ENCODE measurements at regions not wholly inside any gene's neighbourhood (a gene's known extent, or its start where the extent isn't known, plus 50 kb on each side); places are given as distances from the start of the nearest gene placed in this dataset.

DNA sequence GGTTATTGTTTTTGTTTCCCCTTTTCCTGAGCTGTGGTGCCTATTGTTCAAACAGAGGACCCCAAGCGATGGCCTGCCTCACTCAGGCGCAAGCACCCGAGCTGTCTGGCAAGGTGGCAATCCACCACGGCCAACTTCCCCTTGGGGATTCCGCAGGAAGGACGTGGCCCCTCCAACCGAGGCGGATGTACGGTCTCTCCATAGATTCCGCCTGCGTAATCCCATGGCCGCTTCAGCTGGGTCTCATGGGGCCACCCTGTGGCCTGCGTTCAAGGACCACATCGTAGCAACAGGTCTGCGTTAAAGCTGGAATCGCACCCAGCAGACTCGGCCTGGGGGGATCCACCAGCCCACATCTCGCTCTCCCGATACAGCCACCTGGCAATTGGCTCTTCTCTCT is 79.9 kb downstream of the CEBPB start:
- no peak for ATAC-seq

DNA sequence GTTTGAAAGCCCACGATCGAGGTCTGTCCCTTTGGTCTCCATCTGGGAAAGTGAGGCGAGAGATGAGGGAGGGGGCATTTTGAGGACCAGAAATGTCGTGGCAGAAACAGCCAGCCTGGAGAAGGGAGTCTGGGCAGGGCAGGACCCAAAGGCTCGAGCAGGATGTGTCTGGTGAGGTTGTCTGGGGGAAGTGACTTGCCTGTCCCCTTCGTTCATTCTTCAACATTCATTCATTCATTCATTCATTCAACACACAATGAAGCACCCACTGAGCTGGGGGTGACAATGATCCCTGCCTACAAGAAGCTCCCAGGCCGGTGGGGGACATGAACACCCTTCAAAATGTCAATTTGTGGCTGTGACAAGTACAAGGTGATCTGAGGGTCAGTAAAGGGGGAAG is 80.5 kb downstream of the CEBPB start:
- TF ChIP-seq TOX (CRISPR knock-in tag; IDR thresholded peaks at IDR 0.05; ENCODE audit: borderline replicate concordance) (no peak), TCF4 (CRISPR knock-in tag; IDR thresholded peaks at IDR 0.05; ENCODE audit: borderline replicate concordance) (no peak), ZFP3 (CRISPR knock-in tag; IDR thresholded peaks at IDR 0.05) (no peak), ZNF565 (CRISPR knock-in tag; conservative IDR thresholded peaks at IDR 0.05; ENCODE audit: low read depth) (no peak), BACH2 (CRISPR knock-in tag; IDR thresholded peaks at IDR 0.05; ENCODE audit: borderline replicate concordance) (no peak), ZFP30 (CRISPR knock-in tag; IDR thresholded peaks at IDR 0.05) (no peak), RARB (CRISPR knock-in tag; IDR thresholded peaks at IDR 0.05) (no peak), SNAI2 (CRISPR knock-in tag; IDR thresholded peaks at IDR 0.05) (no peak), ZNF8 (CRISPR knock-in tag; IDR thresholded peaks at IDR 0.05) (no peak)
- TF ChIP-seq, protein P1, sequence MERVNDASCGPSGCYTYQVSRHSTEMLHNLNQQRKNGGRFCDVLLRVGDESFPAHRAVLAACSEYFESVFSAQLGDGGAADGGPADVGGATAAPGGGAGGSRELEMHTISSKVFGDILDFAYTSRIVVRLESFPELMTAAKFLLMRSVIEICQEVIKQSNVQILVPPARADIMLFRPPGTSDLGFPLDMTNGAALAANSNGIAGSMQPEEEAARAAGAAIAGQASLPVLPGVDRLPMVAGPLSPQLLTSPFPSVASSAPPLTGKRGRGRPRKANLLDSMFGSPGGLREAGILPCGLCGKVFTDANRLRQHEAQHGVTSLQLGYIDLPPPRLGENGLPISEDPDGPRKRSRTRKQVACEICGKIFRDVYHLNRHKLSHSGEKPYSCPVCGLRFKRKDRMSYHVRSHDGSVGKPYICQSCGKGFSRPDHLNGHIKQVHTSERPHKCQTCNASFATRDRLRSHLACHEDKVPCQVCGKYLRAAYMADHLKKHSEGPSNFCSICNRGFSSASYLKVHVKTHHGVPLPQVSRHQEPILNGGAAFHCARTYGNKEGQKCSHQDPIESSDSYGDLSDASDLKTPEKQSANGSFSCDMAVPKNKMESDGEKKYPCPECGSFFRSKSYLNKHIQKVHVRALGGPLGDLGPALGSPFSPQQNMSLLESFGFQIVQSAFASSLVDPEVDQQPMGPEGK (CRISPR knock-in tag; IDR thresholded peaks at IDR 0.05; ENCODE audit: borderline replicate concordance) = no peak
- TF ChIP-seq, protein P2, sequence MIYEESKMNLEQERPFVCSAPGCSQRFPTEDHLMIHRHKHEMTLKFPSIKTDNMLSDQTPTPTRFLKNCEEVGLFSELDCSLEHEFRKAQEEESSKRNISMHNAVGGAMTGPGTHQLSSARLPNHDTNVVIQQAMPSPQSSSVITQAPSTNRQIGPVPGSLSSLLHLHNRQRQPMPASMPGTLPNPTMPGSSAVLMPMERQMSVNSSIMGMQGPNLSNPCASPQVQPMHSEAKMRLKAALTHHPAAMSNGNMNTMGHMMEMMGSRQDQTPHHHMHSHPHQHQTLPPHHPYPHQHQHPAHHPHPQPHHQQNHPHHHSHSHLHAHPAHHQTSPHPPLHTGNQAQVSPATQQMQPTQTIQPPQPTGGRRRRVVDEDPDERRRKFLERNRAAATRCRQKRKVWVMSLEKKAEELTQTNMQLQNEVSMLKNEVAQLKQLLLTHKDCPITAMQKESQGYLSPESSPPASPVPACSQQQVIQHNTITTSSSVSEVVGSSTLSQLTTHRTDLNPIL (CRISPR knock-in tag; IDR thresholded peaks at IDR 0.05; ENCODE audit: low read depth) = no peak
- ATAC-seq = no peak

More for the DNA sequence above, 79.9 kb downstream of the CEBPB start:
- TF ChIP-seq, protein P1 (CRISPR knock-in tag; IDR thresholded peaks at IDR 0.05; ENCODE audit: borderline replicate concordance) = no peak

DNA sequence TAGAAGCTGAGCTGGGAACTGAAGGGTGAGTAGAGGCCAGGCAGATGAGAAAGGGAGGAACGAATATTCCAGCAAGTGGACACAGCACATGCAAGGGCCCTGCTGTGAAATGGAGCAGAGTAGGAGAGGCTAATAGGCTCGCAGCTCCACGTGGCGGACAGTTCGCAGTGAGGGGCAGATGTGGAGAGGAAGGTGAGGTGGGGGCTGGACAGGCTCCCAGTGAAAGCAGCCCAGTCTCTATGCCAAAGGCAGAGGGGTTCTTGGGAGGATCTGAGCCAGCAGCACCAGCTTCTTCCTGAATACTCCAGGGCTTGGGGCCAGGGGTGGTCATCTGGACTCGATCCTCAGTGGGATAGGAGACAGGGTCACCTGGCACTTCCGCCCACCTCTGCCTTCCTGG is 81.0 kb downstream of the CEBPB start:
- ATAC-seq = no peak
- TF ChIP-seq, protein P2 (CRISPR knock-in tag; IDR thresholded peaks at IDR 0.05; ENCODE audit: low read depth) = no peak
- TF ChIP-seq, protein P3, sequence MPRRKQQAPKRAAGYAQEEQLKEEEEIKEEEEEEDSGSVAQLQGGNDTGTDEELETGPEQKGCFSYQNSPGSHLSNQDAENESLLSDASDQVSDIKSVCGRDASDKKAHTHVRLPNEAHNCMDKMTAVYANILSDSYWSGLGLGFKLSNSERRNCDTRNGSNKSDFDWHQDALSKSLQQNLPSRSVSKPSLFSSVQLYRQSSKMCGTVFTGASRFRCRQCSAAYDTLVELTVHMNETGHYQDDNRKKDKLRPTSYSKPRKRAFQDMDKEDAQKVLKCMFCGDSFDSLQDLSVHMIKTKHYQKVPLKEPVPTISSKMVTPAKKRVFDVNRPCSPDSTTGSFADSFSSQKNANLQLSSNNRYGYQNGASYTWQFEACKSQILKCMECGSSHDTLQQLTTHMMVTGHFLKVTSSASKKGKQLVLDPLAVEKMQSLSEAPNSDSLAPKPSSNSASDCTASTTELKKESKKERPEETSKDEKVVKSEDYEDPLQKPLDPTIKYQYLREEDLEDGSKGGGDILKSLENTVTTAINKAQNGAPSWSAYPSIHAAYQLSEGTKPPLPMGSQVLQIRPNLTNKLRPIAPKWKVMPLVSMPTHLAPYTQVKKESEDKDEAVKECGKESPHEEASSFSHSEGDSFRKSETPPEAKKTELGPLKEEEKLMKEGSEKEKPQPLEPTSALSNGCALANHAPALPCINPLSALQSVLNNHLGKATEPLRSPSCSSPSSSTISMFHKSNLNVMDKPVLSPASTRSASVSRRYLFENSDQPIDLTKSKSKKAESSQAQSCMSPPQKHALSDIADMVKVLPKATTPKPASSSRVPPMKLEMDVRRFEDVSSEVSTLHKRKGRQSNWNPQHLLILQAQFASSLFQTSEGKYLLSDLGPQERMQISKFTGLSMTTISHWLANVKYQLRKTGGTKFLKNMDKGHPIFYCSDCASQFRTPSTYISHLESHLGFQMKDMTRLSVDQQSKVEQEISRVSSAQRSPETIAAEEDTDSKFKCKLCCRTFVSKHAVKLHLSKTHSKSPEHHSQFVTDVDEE (CRISPR knock-in tag; IDR thresholded peaks at IDR 0.05) = no peak
- no peak for TF ChIP-seq CSDC2 (CRISPR knock-in tag; IDR thresholded peaks at IDR 0.05)
- TF ChIP-seq ESRRG (CRISPR knock-in tag; IDR thresholded peaks at IDR 0.05) = no peak
- no peak for TF ChIP-seq ZNF70 (CRISPR knock-in tag; IDR thresholded peaks at IDR 0.05)
- TF ChIP-seq, protein P4, sequence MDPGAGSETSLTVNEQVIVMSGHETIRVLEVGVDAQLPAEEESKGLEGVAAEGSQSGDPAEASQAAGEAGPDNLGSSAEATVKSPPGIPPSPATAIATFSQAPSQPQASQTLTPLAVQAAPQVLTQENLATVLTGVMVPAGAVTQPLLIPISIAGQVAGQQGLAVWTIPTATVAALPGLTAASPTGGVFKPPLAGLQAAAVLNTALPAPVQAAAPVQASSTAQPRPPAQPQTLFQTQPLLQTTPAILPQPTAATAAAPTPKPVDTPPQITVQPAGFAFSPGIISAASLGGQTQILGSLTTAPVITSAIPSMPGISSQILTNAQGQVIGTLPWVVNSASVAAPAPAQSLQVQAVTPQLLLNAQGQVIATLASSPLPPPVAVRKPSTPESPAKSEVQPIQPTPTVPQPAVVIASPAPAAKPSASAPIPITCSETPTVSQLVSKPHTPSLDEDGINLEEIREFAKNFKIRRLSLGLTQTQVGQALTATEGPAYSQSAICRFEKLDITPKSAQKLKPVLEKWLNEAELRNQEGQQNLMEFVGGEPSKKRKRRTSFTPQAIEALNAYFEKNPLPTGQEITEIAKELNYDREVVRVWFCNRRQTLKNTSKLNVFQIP (CRISPR knock-in tag; IDR thresholded peaks at IDR 0.05; ENCODE audit: borderline replicate concordance, low read depth) = no peak
- no peak for TF ChIP-seq BACH2 (CRISPR knock-in tag; IDR thresholded peaks at IDR 0.05; ENCODE audit: borderline replicate concordance)
- TF ChIP-seq, protein P1 (CRISPR knock-in tag; IDR thresholded peaks at IDR 0.05; ENCODE audit: borderline replicate concordance) = no peak
- no peak for TF ChIP-seq TCF4 (CRISPR knock-in tag; IDR thresholded peaks at IDR 0.05; ENCODE audit: borderline replicate concordance)
- TF ChIP-seq ZFP30 (CRISPR knock-in tag; IDR thresholded peaks at IDR 0.05) = no peak
- TF ChIP-seq ARNTL (CRISPR knock-in tag; IDR thresholded peaks at IDR 0.05; ENCODE audit: borderline replicate concordance, low read depth) = no peak
- no peak for TF ChIP-seq PPARA (CRISPR knock-in tag; IDR thresholded peaks at IDR 0.05; ENCODE audit: borderline replicate concordance)
- TF ChIP-seq ISL1 (CRISPR knock-in tag; IDR thresholded peaks at IDR 0.05) = no peak
- TF ChIP-seq ZNF8 (CRISPR knock-in tag; IDR thresholded peaks at IDR 0.05) = no peak
- TF ChIP-seq GLIS3 (CRISPR knock-in tag; IDR thresholded peaks at IDR 0.05) = no peak
- no peak for TF ChIP-seq SNAI2 (CRISPR knock-in tag; IDR thresholded peaks at IDR 0.05)
- TF ChIP-seq, protein P5, sequence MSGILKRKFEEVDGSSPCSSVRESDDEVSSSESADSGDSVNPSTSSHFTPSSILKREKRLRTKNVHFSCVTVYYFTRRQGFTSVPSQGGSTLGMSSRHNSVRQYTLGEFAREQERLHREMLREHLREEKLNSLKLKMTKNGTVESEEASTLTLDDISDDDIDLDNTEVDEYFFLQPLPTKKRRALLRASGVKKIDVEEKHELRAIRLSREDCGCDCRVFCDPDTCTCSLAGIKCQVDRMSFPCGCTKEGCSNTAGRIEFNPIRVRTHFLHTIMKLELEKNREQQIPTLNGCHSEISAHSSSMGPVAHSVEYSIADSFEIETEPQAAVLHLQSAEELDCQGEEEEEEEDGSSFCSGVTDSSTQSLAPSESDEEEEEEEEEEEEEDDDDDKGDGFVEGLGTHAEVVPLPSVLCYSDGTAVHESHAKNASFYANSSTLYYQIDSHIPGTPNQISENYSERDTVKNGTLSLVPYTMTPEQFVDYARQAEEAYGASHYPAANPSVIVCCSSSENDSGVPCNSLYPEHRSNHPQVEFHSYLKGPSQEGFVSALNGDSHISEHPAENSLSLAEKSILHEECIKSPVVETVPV (CRISPR knock-in tag; IDR thresholded peaks at IDR 0.05) = no peak
- TF ChIP-seq ZFP3 (CRISPR knock-in tag; IDR thresholded peaks at IDR 0.05) = no peak
- no peak for TF ChIP-seq TOX (CRISPR knock-in tag; IDR thresholded peaks at IDR 0.05; ENCODE audit: borderline replicate concordance)

Data from SK-N-SH treated with all-trans-retinoic acid at 6 μM for 48 hours (cell line).